Suprapubic skin (tissue), 4 donors: ENCODE measurements at regions not wholly inside any gene's neighbourhood (a gene's known extent, or its start where the extent isn't known, plus 50 kb on each side); places are given as distances from the start of the nearest gene placed in this dataset.
"Not testable (repeated sequence)": the region's sequence is repeated elsewhere in the genome, so short reads cannot be mapped to it uniquely, and the experiment has no call there.

Source experiments
- DNase-seq, 2 donors: peaks; one replicate each; pipeline ENCODE4 v3.0.0-alpha.2; 2019; ENCODE audit warnings: low spot score in 2 of 2
- H3K27ac ChIP-seq: fragments of 200-600 bp; sonication (generic); one replicate; pipeline ENCODE4 v1.5.1; 2019
- H3K27me3 ChIP-seq: fragments of 200-600 bp; sonication (generic); one replicate; pipeline ENCODE4 v1.5.1; 2019
- H3K36me3 ChIP-seq: fragments of 200-600 bp; sonication (generic); one replicate; pipeline ENCODE4 v1.5.1; 2019
- H3K4me1 ChIP-seq: fragments of 200-600 bp; sonication (generic); one replicate; pipeline ENCODE4 v1.5.1; 2019
- H3K4me3 ChIP-seq: fragments of 200-600 bp; sonication (generic); one replicate; pipeline ENCODE4 v1.5.1; 2019; ENCODE audit warnings: mild to moderate bottlenecking
- H3K9me3 ChIP-seq: fragments of 200-600 bp; sonication (generic); one replicate; pipeline ENCODE4 v1.5.1; 2019
- EP300 ChIP-seq: sonication (generic); formaldehyde crosslinking; IDR thresholded peaks from one replicate; pipeline ENCODE4 v1.6.1; 2017; ENCODE audit warnings: antibody characterized with exemption
- POLR2A ChIP-seq, 2 donors: fragments of 450-650 bp; IDR thresholded peaks; one replicate each; pipeline ENCODE4 v1.6.1; 2017; ENCODE audit warnings: antibody characterized with exemption in 2 of 2, mild to moderate bottlenecking in 2 of 2, moderate library complexity in 2 of 2
- POLR2AphosphoS5 ChIP-seq, 3 donors: sonication (generic); formaldehyde crosslinking; IDR thresholded peaks; one replicate each; pipeline ENCODE4 v1.6.1; 2017; ENCODE audit warnings: antibody characterized with exemption in 3 of 3
- WGBS: methylation state at CpG from one replicate; pipeline ENCODE4 v1.1.5; 2018; 5-methylcytosine and 5-hydroxymethylcytosine counted together
- TF ChIP-seq, protein P1 (sequence below), 2 donors: fragments of 200-600 bp in 1 of 2; fragments of 450-650 bp in 1 of 2; sonication (generic) in 1 of 2; IDR thresholded peaks; one replicate each; pipeline ENCODE4 v1.5.1; 2016 to 2019; ENCODE audit warnings: antibody characterized with exemption in 2 of 2, mild to moderate bottlenecking in 1 of 2, moderate library complexity in 1 of 2

DNA sequence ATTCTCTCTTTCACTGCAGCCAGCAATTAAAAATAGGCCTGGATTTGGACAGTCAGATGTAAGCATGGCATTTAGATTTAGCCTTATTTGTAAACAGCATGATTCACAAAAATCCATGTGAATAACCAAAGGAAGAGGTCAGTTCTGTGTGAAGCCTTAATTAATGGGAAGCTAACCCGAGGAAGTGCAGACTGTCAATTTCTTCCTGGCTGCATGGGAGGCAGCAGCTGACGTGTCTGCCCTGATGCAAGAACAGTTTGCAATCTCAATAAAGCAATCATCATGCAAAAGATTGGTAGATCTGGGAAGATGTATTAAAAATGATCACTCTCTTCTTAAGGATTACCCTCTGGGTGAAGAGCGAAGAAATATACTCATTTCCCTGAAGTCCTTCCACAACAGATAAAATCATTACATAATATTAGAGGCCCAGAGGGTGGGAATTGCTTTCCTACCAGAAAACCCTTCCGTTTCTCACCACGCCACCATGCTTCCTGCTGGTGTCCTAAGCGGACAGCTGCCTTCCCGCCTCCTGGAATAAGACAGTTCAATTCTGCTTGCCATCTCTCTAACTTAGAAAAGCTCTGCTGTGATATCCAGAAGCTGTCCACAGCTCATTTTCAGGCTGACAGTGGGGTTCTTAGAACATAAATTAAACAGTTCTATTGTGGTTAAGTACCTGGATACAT, 526.7 kb upstream of the NRP1 start:
- DNase-seq: no peak
- no peak overlapping the region for H3K4me3 ChIP-seq
- WGBS: 80% methylated on average over 7 of the region's 7 CpGs
- H3K4me1 ChIP-seq: no peaks in the 10 kb centered on the region
- no peak for TF ChIP-seq POLR2A (IDR thresholded peaks at IDR 0.05)
- TF ChIP-seq POLR2AphosphoS5 (IDR thresholded peaks at IDR 0.05): no peak
- no peak for TF ChIP-seq EP300
- no peaks in the 10 kb centered on the region for H3K27me3 ChIP-seq
- no peak overlapping the region for H3K27ac ChIP-seq
- no peaks in the 10 kb centered on the region for H3K9me3 ChIP-seq
- H3K36me3 ChIP-seq: no peaks in the 10 kb centered on the region

DNA sequence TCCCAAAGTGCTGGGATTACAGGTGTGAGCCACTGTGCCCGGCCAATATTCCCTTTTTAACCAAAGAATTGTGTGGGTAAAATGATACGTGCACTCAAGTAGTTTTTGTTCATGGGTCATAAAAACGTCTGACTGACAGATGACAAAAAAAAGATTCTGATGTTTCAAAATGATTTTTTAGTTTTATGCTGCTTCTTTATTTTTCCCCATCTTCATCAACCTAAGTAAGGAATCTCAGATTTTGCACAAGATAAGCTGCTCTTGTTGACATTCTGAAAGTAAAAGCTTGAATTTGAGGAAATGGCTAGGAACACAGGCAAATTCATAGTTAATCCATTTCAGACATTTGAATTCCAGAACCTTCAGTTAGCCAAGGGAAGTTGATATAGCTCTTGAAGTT, 526.1 kb upstream of the NRP1 start:
- Histone ChIP-seq H3K27ac (no peak overlapping the region), H3K36me3 (no peaks in the 10 kb centered on the region), H3K9me3 (no peaks in the 10 kb centered on the region), H3K4me1 (no peaks in the 10 kb centered on the region), H3K4me3 (no peak overlapping the region), H3K27me3 (no peaks in the 10 kb centered on the region)
- TF ChIP-seq EP300 (no peak), POLR2A (IDR thresholded peaks at IDR 0.05) (no peak), POLR2AphosphoS5 (IDR thresholded peaks at IDR 0.05) (no peak)
- TF ChIP-seq, protein P1, sequence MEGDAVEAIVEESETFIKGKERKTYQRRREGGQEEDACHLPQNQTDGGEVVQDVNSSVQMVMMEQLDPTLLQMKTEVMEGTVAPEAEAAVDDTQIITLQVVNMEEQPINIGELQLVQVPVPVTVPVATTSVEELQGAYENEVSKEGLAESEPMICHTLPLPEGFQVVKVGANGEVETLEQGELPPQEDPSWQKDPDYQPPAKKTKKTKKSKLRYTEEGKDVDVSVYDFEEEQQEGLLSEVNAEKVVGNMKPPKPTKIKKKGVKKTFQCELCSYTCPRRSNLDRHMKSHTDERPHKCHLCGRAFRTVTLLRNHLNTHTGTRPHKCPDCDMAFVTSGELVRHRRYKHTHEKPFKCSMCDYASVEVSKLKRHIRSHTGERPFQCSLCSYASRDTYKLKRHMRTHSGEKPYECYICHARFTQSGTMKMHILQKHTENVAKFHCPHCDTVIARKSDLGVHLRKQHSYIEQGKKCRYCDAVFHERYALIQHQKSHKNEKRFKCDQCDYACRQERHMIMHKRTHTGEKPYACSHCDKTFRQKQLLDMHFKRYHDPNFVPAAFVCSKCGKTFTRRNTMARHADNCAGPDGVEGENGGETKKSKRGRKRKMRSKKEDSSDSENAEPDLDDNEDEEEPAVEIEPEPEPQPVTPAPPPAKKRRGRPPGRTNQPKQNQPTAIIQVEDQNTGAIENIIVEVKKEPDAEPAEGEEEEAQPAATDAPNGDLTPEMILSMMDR (IDR thresholded peaks at IDR 0.05): no peak
- 90% methylated on average over 3 of the region's 3 CpGs for WGBS
- no peak for DNase-seq

DNA sequence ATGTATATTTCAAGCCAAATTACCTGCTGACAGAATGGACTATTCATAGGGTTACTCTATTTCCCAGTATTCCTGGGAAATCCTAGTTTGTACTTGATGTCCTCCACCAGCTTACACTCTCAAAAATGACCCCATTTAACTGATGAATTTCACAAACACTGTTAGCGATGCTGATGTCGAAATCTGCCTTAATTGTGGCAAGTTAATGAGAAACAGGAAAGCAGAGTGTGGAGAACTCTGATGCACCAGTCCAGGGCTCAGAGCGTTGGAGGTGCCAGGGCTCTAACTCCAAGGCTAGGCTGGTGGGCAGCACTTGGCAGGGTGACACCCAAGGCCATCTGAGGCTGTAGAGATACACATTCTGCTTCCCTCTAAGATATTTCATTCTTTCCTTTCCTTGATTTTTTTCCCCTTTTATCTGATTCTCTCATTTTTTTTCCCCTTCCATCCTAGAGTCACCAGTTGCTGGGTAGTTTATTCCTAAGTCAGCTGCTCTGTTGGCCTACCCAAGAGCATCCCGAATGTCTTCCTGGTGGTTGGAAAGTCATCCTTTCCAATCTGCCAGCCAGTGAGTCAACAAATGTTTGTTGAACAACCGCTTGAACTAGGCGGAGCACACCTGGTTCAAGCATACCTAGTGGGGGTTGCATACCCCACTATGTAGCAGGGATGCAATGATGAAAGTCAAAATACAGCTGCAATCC, 525.0 kb upstream of the NRP1 start:
- Histone ChIP-seq H3K4me3 (no peak overlapping the region), H3K27ac (no peak overlapping the region), H3K36me3 (no peaks in the 10 kb centered on the region), H3K9me3 (no peaks in the 10 kb centered on the region), H3K27me3 (no peaks in the 10 kb centered on the region), H3K4me1 (no peaks in the 10 kb centered on the region)
- no peak for DNase-seq
- WGBS: 73% methylated on average over 6 of the region's 6 CpGs
- no peak for TF ChIP-seq POLR2AphosphoS5 (IDR thresholded peaks at IDR 0.05)
- no peak for TF ChIP-seq EP300
- TF ChIP-seq, protein P1 (IDR thresholded peaks at IDR 0.05): no peak
- no peak for TF ChIP-seq POLR2A (IDR thresholded peaks at IDR 0.05)

DNA sequence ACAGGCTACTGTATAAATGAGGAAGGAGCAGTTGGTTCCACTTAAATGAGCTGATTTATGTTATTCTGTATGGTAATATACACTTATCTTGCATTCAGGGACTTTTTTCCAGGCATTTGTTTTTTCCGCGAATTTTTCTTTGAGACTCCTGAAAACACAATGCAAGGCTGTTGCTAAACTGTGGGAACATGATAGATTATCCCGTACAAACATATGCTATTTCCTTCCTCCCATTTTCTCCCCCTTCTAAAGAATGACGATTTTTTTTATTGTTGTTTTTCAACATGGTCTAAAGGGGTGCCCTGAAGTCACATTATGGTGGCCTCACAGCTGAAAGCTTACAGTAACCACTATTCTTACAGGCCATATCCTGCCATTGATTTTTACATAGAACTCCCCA, 523.9 kb upstream of the NRP1 start:
- H3K4me1 ChIP-seq: no peaks in the 10 kb centered on the region
- no peak overlapping the region for H3K4me3 ChIP-seq
- no peaks in the 10 kb centered on the region for H3K36me3 ChIP-seq
- no peaks in the 10 kb centered on the region for H3K27me3 ChIP-seq
- no peak overlapping the region for H3K27ac ChIP-seq
- no peak for DNase-seq
- 79% methylated on average over 4 of the region's 4 CpGs for WGBS
- TF ChIP-seq POLR2AphosphoS5 (IDR thresholded peaks at IDR 0.05): no peak
- no peak for TF ChIP-seq EP300
- TF ChIP-seq POLR2A (IDR thresholded peaks at IDR 0.05): no peak
- TF ChIP-seq, protein P1 (IDR thresholded peaks at IDR 0.05): no peak
- no peaks in the 10 kb centered on the region for H3K9me3 ChIP-seq

DNA sequence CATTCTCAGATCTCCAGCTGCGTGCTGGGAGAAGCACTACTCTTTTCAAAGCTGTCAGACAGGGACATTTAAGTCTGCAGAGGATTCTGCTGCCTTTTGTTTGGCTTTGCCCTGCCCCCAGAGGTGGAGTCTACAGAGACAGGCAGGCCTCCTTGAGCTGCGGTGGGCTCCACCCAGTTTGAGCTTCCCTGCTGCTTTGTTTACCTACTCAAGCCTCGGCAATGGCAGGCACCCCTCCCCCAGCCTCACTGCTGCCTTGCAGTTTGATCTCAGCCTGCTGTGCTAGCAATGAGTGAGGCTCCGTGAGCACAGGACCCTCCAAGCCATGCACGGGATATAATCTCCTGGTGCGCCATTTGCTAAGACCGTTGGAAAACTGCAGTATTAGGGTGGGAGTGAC, 518.8 kb upstream of the NRP1 start:
- not testable (repeated sequence) for H3K4me1 ChIP-seq, H3K4me3 ChIP-seq, H3K27ac ChIP-seq, DNase-seq, H3K27me3 ChIP-seq, H3K36me3 ChIP-seq, H3K9me3 ChIP-seq
- 95% methylated on average over 7 of the region's 7 CpGs for WGBS

DNA sequence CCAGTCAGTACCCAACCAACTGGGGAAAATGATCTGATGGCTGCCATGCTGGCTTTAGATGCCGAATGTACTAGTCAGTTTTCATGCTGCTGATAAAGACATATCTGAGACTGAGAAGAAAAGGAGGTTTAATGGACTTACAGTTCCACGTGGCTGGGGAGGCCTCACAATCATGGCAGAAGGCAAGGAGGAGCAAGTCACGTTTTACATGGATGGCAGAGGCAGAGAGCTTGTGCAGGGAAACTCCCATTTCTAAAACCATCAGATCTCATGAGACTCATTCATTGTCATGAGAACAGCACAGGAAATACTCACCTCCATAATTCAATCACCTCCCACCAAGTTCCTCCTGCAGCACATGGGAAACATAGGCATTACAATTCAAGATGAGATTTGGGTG, 508.9 kb upstream of the NRP1 start:
- peaks cover 5% of the 10 kb centered on the region for H3K9me3 ChIP-seq
- WGBS: 91% methylated on average over 3 of the region's 3 CpGs
- no peak overlapping the region for H3K4me3 ChIP-seq
- no peaks in the 10 kb centered on the region for H3K36me3 ChIP-seq
- TF ChIP-seq, protein P1 (IDR thresholded peaks at IDR 0.05): no peak
- TF ChIP-seq POLR2A (IDR thresholded peaks at IDR 0.05): no peak
- no peak for TF ChIP-seq POLR2AphosphoS5 (IDR thresholded peaks at IDR 0.05)
- no peak for TF ChIP-seq EP300
- no peaks in the 10 kb centered on the region for H3K4me1 ChIP-seq
- H3K27ac ChIP-seq: no peak overlapping the region
- H3K27me3 ChIP-seq: no peaks in the 10 kb centered on the region
- no peak for DNase-seq
